IPS DF 6.9 (cell line): ENCODE measurements at regions not wholly inside any gene's neighbourhood (a gene's known extent, or its start where the extent isn't known, plus 50 kb on each side); places are given as distances from the start of the nearest gene placed in this dataset.

ENCODE experiments used
- DNase-seq: peaks from one replicate; pipeline ENCODE4 v3.0.0-alpha.2; 2013; ENCODE audit warnings: low read depth, low spot score
- H3K27ac ChIP-seq: one replicate; pipeline ENCODE4 v1.5.1; 2013; ENCODE audit warnings: low read length, control low read depth
- H3K27me3 ChIP-seq: 2 replicates; pipeline ENCODE4 v1.6.1; 2013; ENCODE audit warnings: mild to moderate bottlenecking, low read length; ENCODE audit not compliant: control insufficient read depth, insufficient read depth
- H3K36me3 ChIP-seq: 2 replicates; pipeline ENCODE4 v1.6.1; 2013; ENCODE audit warnings: low read length; ENCODE audit not compliant: control insufficient read depth, insufficient read depth
- H3K4me1 ChIP-seq: 2 replicates; pipeline ENCODE4 v1.6.1; 2013; ENCODE audit warnings: low read length; ENCODE audit not compliant: control insufficient read depth, insufficient read depth
- H3K4me3 ChIP-seq: 2 replicates; pipeline ENCODE4 v1.5.1; 2013; ENCODE audit warnings: mild to moderate bottlenecking, low read length
- H3K9me3 ChIP-seq: 2 replicates; pipeline ENCODE4 v1.6.1; 2013; ENCODE audit warnings: low read length, inconsistent platforms; ENCODE audit not compliant: control insufficient read depth, insufficient read depth
- WGBS: extraction: QIAGEN DNeasy Blood & Tissue Kit; methylation state at CpG from one replicate; pipeline ENCODE4 v1.1.7; 2013; ENCODE audit warnings: mixed read lengths, missing lambda C conversion rate; ENCODE audit not compliant: insufficient read length, insufficient coverage; 5-methylcytosine and 5-hydroxymethylcytosine counted together

DNA sequence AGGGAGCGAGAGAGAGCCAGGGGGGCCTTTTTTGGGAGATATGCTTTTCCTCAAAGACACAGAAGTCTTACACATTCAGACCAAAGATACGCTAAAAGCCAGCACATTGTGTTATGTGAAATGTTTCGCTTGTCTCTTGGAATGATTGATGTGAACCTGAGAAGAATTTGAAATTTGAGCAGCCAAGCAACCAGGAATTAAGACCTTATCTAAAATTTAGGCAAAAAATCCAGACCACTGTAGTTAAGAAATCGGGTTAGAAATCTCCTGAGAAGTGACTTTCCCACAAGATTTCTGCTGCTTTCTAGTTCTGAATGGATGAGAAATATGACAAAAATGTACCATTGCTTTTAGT, 223.2 kb upstream of the GMDS start:
- Histone ChIP-seq H3K36me3 (no peaks in the 10 kb centered on the region), H3K27ac (no peak overlapping the region), H3K27me3 (no peaks in the 10 kb centered on the region), H3K4me1 (peaks cover 8% of the 10 kb centered on the region; the same call in 1 of the 2 replicates), H3K9me3 (no peaks in the 10 kb centered on the region), H3K4me3 (no peak overlapping the region)
- no CpG with 5 or more reads among the region's 4 CpGs for WGBS
- DNase-seq, result no peak

DNA sequence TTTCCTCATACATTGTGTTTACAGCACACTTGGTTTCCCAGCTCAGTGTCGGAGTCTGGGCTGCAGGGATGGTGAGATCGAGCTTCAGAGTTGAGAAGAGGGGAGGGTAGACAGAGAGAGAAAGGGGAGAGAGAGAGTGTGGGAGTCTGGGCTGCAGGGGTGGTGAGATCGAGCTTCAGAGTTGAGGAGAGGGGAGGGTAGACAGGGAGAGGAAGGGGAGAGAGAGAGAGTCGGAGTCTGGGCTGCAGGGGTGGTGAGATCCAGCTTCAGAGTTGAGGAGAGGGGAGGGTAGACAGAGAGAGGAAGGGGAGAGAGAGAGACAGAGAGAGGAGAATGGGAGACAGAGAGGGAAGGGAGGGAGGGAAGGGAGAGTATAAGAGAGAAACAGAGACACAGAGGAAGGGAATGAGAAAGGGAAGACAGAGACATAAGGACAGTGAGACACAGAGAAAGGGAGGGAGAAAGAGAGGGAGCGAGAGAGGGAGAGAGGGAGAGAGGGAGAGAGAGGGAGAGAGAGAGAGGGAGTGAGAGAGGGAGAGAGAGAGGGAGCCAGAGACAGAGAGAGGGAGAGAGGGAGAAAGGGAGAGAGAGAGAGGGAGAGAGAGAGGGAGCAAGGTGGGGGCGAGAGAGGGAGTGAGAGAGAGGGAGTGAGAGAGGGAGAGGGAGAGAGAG, 222.7 kb upstream of the GMDS start:
- H3K27ac ChIP-seq, result no peak overlapping the region
- H3K4me1 ChIP-seq, result peaks cover 8% of the 10 kb centered on the region; the same call in 1 of the 2 replicates
- H3K27me3 ChIP-seq, result no peaks in the 10 kb centered on the region
- no peaks in the 10 kb centered on the region for H3K9me3 ChIP-seq
- WGBS, result 80% methylated on average over 1 of the region's 6 CpGs
- peak overlapping the region; percentile 9; the same call in 1 of the 2 replicates for H3K4me3 ChIP-seq
- H3K36me3 ChIP-seq, result no peaks in the 10 kb centered on the region
- no peak for DNase-seq

GRCh38 chr6:2465336-2465735, 219.9 kb upstream of the GMDS start:
- DNase-seq, result no peak
- Histone ChIP-seq H3K27ac (no peak overlapping the region), H3K9me3 (no peaks in the 10 kb centered on the region)

GRCh38 chr6:2464641-2465040, 219.2 kb upstream of the GMDS start:
- DNase-seq, result no peak
- Histone ChIP-seq H3K27me3 (no peaks in the 10 kb centered on the region), H3K4me1 (peaks cover 8% of the 10 kb centered on the region; the same call in 1 of the 2 replicates), H3K36me3 (no peaks in the 10 kb centered on the region), H3K27ac (no peak overlapping the region), H3K4me3 (no peak overlapping the region), H3K9me3 (no peaks in the 10 kb centered on the region)
- WGBS, result no CpG with 5 or more reads among the region's 5 CpGs

More at GRCh38 chr6:2465336-2465735, 219.9 kb upstream of the GMDS start:
- Histone ChIP-seq H3K36me3 (no peaks in the 10 kb centered on the region), H3K4me1 (peaks cover 8% of the 10 kb centered on the region; the same call in 1 of the 2 replicates), H3K27me3 (no peaks in the 10 kb centered on the region), H3K4me3 (no peak overlapping the region)
- whole genome bisulfite sequencing, result no CpG with 5 or more reads among the region's 9 CpGs

DNA sequence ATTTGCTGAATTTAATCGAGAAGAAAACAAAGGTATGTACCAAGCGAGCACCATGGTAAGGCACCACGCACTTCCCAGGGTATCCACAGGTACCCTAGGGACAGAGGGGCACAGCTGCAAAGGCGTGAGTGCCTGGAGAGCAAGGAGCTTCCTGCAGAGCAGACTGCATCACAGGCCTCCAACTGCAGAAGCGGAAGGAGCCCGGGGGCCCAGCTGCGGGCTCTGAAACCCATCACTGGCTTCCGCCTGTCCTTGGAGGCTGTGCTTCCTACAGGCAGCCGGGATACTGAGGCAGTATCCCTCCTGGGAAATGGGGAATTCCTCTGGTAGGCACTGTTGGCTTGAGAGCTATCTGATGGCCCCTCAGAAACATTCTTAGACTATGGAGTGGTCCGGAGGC, 217.4 kb upstream of the GMDS start:
- Histone ChIP-seq H3K4me3 (no peak overlapping the region), H3K27me3 (no peaks in the 10 kb centered on the region), H3K9me3 (no peaks in the 10 kb centered on the region), H3K4me1 (peaks cover 7% of the 10 kb centered on the region; the same call in 1 of the 2 replicates), H3K36me3 (no peaks in the 10 kb centered on the region), H3K27ac (no peak overlapping the region)
- no peak for DNase-seq
- WGBS, result no CpG with 5 or more reads among the region's 10 CpGs

DNA sequence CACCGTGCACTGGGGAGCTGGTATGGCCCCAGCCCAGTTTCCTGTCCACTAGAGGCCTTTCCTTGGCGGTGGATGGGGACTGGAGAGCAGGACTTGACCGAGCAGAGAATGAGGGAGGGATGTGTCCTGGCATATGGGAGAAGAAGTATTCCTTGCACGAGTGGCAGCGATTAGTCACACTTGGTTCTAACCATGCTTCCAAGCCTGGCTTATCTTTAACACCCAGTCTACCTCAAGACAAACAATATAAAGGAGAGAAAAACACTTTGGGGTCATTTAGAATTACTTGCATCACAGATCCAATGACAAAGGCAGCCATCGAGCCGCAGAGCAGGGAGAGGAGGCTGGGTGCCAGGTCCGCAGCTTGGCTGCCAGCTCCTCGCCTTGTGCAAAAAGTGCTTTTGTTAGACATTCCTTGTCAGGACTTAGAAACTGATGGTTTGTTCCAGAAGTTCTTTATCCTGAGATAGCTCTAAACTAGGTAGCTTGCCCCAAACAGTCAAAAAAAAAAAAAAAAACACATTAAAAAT, 214.9 kb upstream of the GMDS start:
- no peaks in the 10 kb centered on the region for H3K4me1 ChIP-seq
- H3K4me3 ChIP-seq, result no peak overlapping the region
- no peaks in the 10 kb centered on the region for H3K27me3 ChIP-seq
- no peaks in the 10 kb centered on the region for H3K9me3 ChIP-seq
- no peak for DNase-seq
- no peaks in the 10 kb centered on the region for H3K36me3 ChIP-seq
- WGBS, result no CpG with 5 or more reads among the region's 9 CpGs
- no peak overlapping the region for H3K27ac ChIP-seq

- Histone ChIP-seq H3K27ac (no peak overlapping the region), H3K4me1 (no peaks in the 10 kb centered on the region), H3K9me3 (no peaks in the 10 kb centered on the region), H3K4me3 (no peak overlapping the region), H3K27me3 (no peaks in the 10 kb centered on the region), H3K36me3 (no peaks in the 10 kb centered on the region)
- no peak for DNase-seq
- no CpG with 5 or more reads among the region's 7 CpGs for WGBS
These were observed 208.8 kb upstream of the GMDS start for GRCh38 chr6:2454180-2454579.

GRCh38 chr6:2450546-2450945, 205.1 kb upstream of the GMDS start:
- H3K4me1 ChIP-seq, result no peaks in the 10 kb centered on the region
- no peaks in the 10 kb centered on the region for H3K36me3 ChIP-seq
- no peaks in the 10 kb centered on the region for H3K27me3 ChIP-seq
- no peak for DNase-seq
- no CpG with 5 or more reads among the region's 12 CpGs for WGBS
- H3K9me3 ChIP-seq, result no peaks in the 10 kb centered on the region
- H3K4me3 ChIP-seq, result no peak overlapping the region
- no peak overlapping the region for H3K27ac ChIP-seq

DNA sequence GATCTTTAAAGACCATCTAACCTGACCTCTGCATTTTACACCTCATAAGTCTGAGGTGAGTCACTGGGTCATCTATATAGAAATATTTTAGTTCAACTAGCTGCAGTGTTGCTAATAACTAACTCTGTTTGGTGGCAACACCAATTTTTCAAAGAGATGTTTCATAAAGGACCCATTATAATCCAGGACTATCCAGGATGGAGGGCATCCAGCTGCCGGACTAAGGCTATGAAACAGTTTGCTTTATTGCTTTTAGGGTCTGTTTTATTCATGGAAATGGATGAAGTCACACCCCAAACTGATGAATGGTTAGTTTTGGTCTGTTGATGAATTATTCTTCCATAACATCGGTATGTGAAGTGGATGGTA, 204.2 kb upstream of the GMDS start:
- Histone ChIP-seq H3K27me3 (no peaks in the 10 kb centered on the region), H3K9me3 (no peaks in the 10 kb centered on the region), H3K27ac (no peak overlapping the region), H3K36me3 (no peaks in the 10 kb centered on the region), H3K4me1 (no peaks in the 10 kb centered on the region), H3K4me3 (no peak overlapping the region)
- no CpG with 5 or more reads among the region's 2 CpGs for WGBS
- DNase-seq, result no peak

- H3K9me3 ChIP-seq, result no peaks in the 10 kb centered on the region
- no peaks in the 10 kb centered on the region for H3K27me3 ChIP-seq
- no peak overlapping the region; the same call in 1 of the 2 replicates for H3K4me3 ChIP-seq
- H3K27ac ChIP-seq, result no peak overlapping the region
- H3K36me3 ChIP-seq, result no peaks in the 10 kb centered on the region
- DNase-seq, result peak; percentile 82
- no CpG with 5 or more reads among the region's 22 CpGs for WGBS
- no peaks in the 10 kb centered on the region for H3K4me1 ChIP-seq
These were observed 203.6 kb upstream of the GMDS start for GRCh38 chr6:2448826-2449571.
